ENCODE measurements at regions not wholly inside any gene's neighbourhood (a gene's known extent, or its start where the extent isn't known, plus 50 kb on each side); places are given as distances from the start of the nearest gene placed in this dataset.

- no peak for DNase-seq (ENCODE audit: extremely low spot score)
- ChIA-PET POLR2A (no interaction called here), CTCF (no interaction called here)
- TF ChIP-seq FOXA1 (IDR thresholded peaks at IDR 0.05) (no peak), ZNF384 (IDR thresholded peaks at IDR 0.05) (no peak), FOXK2 (IDR thresholded peaks at IDR 0.05) (no peak), SP1 (IDR thresholded peaks at IDR 0.05) (no peak), SUZ12 (IDR thresholded peaks at IDR 0.05) (no peak), TARDBP (IDR thresholded peaks at IDR 0.05) (no peak), L3MBTL2 (conservative IDR thresholded peaks at IDR 0.05) (no peak), LEF1 (IDR thresholded peaks at IDR 0.05; ENCODE audit: borderline replicate concordance) (no peak), PKNOX1 (IDR thresholded peaks at IDR 0.05) (no peak), NFRKB (IDR thresholded peaks at IDR 0.05) (no peak), ARNT (IDR thresholded peaks at IDR 0.05) (no peak), FOXM1 (IDR thresholded peaks at IDR 0.05; ENCODE audit: borderline replicate concordance) (no peak), ELF4 (IDR thresholded peaks at IDR 0.05) (no peak), CTBP1 (IDR thresholded peaks at IDR 0.05; ENCODE audit: borderline replicate concordance) (no peak), BHLHE40 (IDR thresholded peaks at IDR 0.05; ENCODE audit: borderline replicate concordance) (no peak), HDGF (IDR thresholded peaks at IDR 0.05; ENCODE audit: borderline replicate concordance) (no peak)
Measured at GRCh38 chr16:65284626-65285025, 162.8 kb upstream of the CDH11 start.

- ChIA-PET POLR2A (no interaction called here), CTCF (no interaction called here)
- no peak for TF ChIP-seq ARNT (IDR thresholded peaks at IDR 0.05)
- no peak for TF ChIP-seq ELF4 (IDR thresholded peaks at IDR 0.05)
- TF ChIP-seq LEF1 (IDR thresholded peaks at IDR 0.05; ENCODE audit: borderline replicate concordance): no peak
- TF ChIP-seq FOXM1 (IDR thresholded peaks at IDR 0.05; ENCODE audit: borderline replicate concordance): no peak
- no peak for TF ChIP-seq L3MBTL2 (conservative IDR thresholded peaks at IDR 0.05)
- TF ChIP-seq FOXA1 (IDR thresholded peaks at IDR 0.05): no peak
- no peak for TF ChIP-seq TARDBP (IDR thresholded peaks at IDR 0.05)
- no peak for TF ChIP-seq PKNOX1 (IDR thresholded peaks at IDR 0.05)
- TF ChIP-seq ZNF384 (IDR thresholded peaks at IDR 0.05): no peak
- TF ChIP-seq SP1 (IDR thresholded peaks at IDR 0.05): no peak
- no peak for DNase-seq (ENCODE audit: extremely low spot score)
Measured at GRCh38 chr16:65283181-65283651, 161.4 kb upstream of the CDH11 start.

GRCh38 chr16:65281586-65281985, 159.7 kb upstream of the CDH11 start:
- TF ChIP-seq TARDBP (IDR thresholded peaks at IDR 0.05): no peak
- TF ChIP-seq BHLHE40 (IDR thresholded peaks at IDR 0.05; ENCODE audit: borderline replicate concordance): no peak
- no peak for TF ChIP-seq HDGF (IDR thresholded peaks at IDR 0.05; ENCODE audit: borderline replicate concordance)
- no peak for TF ChIP-seq FOXA1 (IDR thresholded peaks at IDR 0.05)
- TF ChIP-seq LEF1 (IDR thresholded peaks at IDR 0.05; ENCODE audit: borderline replicate concordance): no peak
- TF ChIP-seq FOXK2 (IDR thresholded peaks at IDR 0.05): no peak
- TF ChIP-seq SUZ12 (IDR thresholded peaks at IDR 0.05): no peak
- TF ChIP-seq PKNOX1 (IDR thresholded peaks at IDR 0.05): no peak
- no peak for TF ChIP-seq ZNF384 (IDR thresholded peaks at IDR 0.05)
- TF ChIP-seq SP1 (IDR thresholded peaks at IDR 0.05): no peak
- no peak for TF ChIP-seq ELF4 (IDR thresholded peaks at IDR 0.05)
- TF ChIP-seq FOXM1 (IDR thresholded peaks at IDR 0.05; ENCODE audit: borderline replicate concordance): no peak
- no peak for TF ChIP-seq CTBP1 (IDR thresholded peaks at IDR 0.05; ENCODE audit: borderline replicate concordance)
- CTCF ChIA-PET: no interaction called here
- POLR2A ChIA-PET: no interaction called here
- DNase-seq (ENCODE audit: extremely low spot score): no peak

- CTCF ChIA-PET: no interaction called here
- POLR2A ChIA-PET: no interaction called here
- DNase-seq (ENCODE audit: extremely low spot score): no peak
- TF ChIP-seq FOXM1 (IDR thresholded peaks at IDR 0.05; ENCODE audit: borderline replicate concordance): no peak
- TF ChIP-seq ZNF384 (IDR thresholded peaks at IDR 0.05): no peak
- no peak for TF ChIP-seq SP1 (IDR thresholded peaks at IDR 0.05)
- no peak for TF ChIP-seq TARDBP (IDR thresholded peaks at IDR 0.05)
- TF ChIP-seq ARNT (IDR thresholded peaks at IDR 0.05): no peak
- TF ChIP-seq ELF4 (IDR thresholded peaks at IDR 0.05): no peak
- TF ChIP-seq L3MBTL2 (conservative IDR thresholded peaks at IDR 0.05): no peak
- no peak for TF ChIP-seq BHLHE40 (IDR thresholded peaks at IDR 0.05; ENCODE audit: borderline replicate concordance)
- TF ChIP-seq NFRKB (IDR thresholded peaks at IDR 0.05): no peak
- TF ChIP-seq PKNOX1 (IDR thresholded peaks at IDR 0.05): no peak
Measured at GRCh38 chr16:65280845-65281512, 159.1 kb upstream of the CDH11 start.

GRCh38 chr16:65279576-65279975, 157.7 kb upstream of the CDH11 start:
- CTCF ChIA-PET: no interaction called here
- TF ChIP-seq L3MBTL2 (conservative IDR thresholded peaks at IDR 0.05): no peak
- no peak for TF ChIP-seq HDGF (IDR thresholded peaks at IDR 0.05; ENCODE audit: borderline replicate concordance)
- no peak for TF ChIP-seq CTBP1 (IDR thresholded peaks at IDR 0.05; ENCODE audit: borderline replicate concordance)
- TF ChIP-seq TARDBP (IDR thresholded peaks at IDR 0.05): no peak
- DNase-seq (ENCODE audit: extremely low spot score): no peak
- POLR2A ChIA-PET: no interaction called here

- DNase-seq (ENCODE audit: extremely low spot score): no peak
- CTCF ChIA-PET: no interaction called here
- POLR2A ChIA-PET: no interaction called here
- TF ChIP-seq SUZ12 (IDR thresholded peaks at IDR 0.05) (no peak), L3MBTL2 (conservative IDR thresholded peaks at IDR 0.05) (no peak), CTBP1 (IDR thresholded peaks at IDR 0.05; ENCODE audit: borderline replicate concordance) (no peak), LEF1 (IDR thresholded peaks at IDR 0.05; ENCODE audit: borderline replicate concordance) (no peak), ELF4 (IDR thresholded peaks at IDR 0.05) (no peak), BHLHE40 (IDR thresholded peaks at IDR 0.05; ENCODE audit: borderline replicate concordance) (no peak), HDGF (IDR thresholded peaks at IDR 0.05; ENCODE audit: borderline replicate concordance) (no peak), TARDBP (IDR thresholded peaks at IDR 0.05) (no peak), ARNT (IDR thresholded peaks at IDR 0.05) (no peak)
Measured at GRCh38 chr16:65278874-65279273, 157.0 kb upstream of the CDH11 start.

All from HEK293T (cell line).